Stimulated activated CD8-positive, alpha-beta memory T cell treated with anti-CD3 and anti-CD28 coated beads, Interleukin-15, amount 100 ng/mL, for 48 hours (primary cell): ENCODE measurements at regions not wholly inside any gene's neighbourhood (a gene's known extent, or its start where the extent isn't known, plus 50 kb on each side); places are given as distances from the start of the nearest gene placed in this dataset.
"Not testable (repeated sequence)": the region's sequence is repeated elsewhere in the genome, so short reads cannot be mapped to it uniquely, and the experiment has no call there.

Experiments used
- DNase-seq, 2 donors: peaks; one replicate each; pipeline ENCODE4 v3.0.0-alpha.2; 2020; ENCODE audit warnings: low read depth in 2 of 2

GRCh38 chr6:165173484-165173883 lies 135.9 kb downstream of the C6orf118 start:
- DNase-seq = no peak

GRCh38 chr6:165167861-165168260 lies 141.5 kb downstream of the C6orf118 start:
- DNase-seq = no peak

- DNase-seq = no peak
Measured at GRCh38 chr6:165167311-165167710, 142.1 kb downstream of the C6orf118 start.

GRCh38 chr6:165163519-165163918 lies 145.9 kb downstream of the C6orf118 start:
- no peak for DNase-seq

- no peak for DNase-seq
Measured at GRCh38 chr6:165159460-165159859, 149.9 kb downstream of the C6orf118 start.

- DNase-seq = no peak
Measured at GRCh38 chr6:165146456-165146855, 162.9 kb downstream of the C6orf118 start.

GRCh38 chr6:165135889-165136288 lies 173.5 kb downstream of the C6orf118 start:
- no peak for DNase-seq

- DNase-seq = no peak
Measured at GRCh38 chr6:165129086-165129485, 180.3 kb downstream of the C6orf118 start.

GRCh38 chr6:165127743-165128142 lies 181.7 kb downstream of the C6orf118 start:
- DNase-seq = not testable (repeated sequence)

- not testable (repeated sequence) for DNase-seq
Measured at GRCh38 chr6:165124681-165125080, 184.7 kb downstream of the C6orf118 start.

- DNase-seq = no peak
Measured at GRCh38 chr6:165119231-165120020, 190.0 kb downstream of the C6orf118 start.

- no peak for DNase-seq
Measured at GRCh38 chr6:165118736-165119135, 190.7 kb downstream of the C6orf118 start.

GRCh38 chr6:165117806-165118205 lies 191.6 kb downstream of the C6orf118 start:
- no peak for DNase-seq

GRCh38 chr6:165117121-165117520 lies 192.3 kb downstream of the C6orf118 start:
- DNase-seq = no peak

- DNase-seq = no peak
Measured at GRCh38 chr6:165110860-165111259, 198.5 kb downstream of the C6orf118 start.

GRCh38 chr6:165109011-165109410 lies 200.4 kb downstream of the C6orf118 start:
- no peak for DNase-seq

- DNase-seq = no peak
Measured at GRCh38 chr6:165106261-165106660, 203.1 kb downstream of the C6orf118 start.

GRCh38 chr6:165098165-165098564 lies 211.2 kb downstream of the C6orf118 start:
- no peak for DNase-seq

- no peak for DNase-seq
Measured at GRCh38 chr6:165096868-165097267, 212.5 kb downstream of the C6orf118 start.

- DNase-seq = no peak
Measured at GRCh38 chr6:165096209-165096608, 213.2 kb downstream of the C6orf118 start.

- no peak for DNase-seq
Measured at GRCh38 chr6:165092881-165093595, 216.4 kb downstream of the C6orf118 start.

GRCh38 chr6:165091121-165091785 lies 218.2 kb downstream of the C6orf118 start:
- DNase-seq = no peak

- DNase-seq = no peak
Measured at GRCh38 chr6:165090242-165090641, 219.2 kb downstream of the C6orf118 start.
